ENCODE measurements at regions not wholly inside any gene's neighbourhood (a gene's known extent, or its start where the extent isn't known, plus 50 kb on each side); places are given as distances from the start of the nearest gene placed in this dataset.

- Histone ChIP-seq H4K20me1 (ENCODE audit: insufficient read depth, low read length) (no peaks in the 10 kb centered on the region), H3K27ac (ENCODE audit: extremely low read length, insufficient read depth, low read length) (no peak overlapping the region), H3K79me2 (ENCODE audit: insufficient read depth, low read length) (no peaks in the 10 kb centered on the region), H2AFZ (ENCODE audit: low read length) (no peak overlapping the region), H3K4me3 (replicated peaks in 1 of 3; ENCODE audit: insufficient read depth in 1 of 3, low read depth in 2 of 3, low read length in 3 of 3) (no peak overlapping the region), H3K27me3 (ENCODE audit: control insufficient read depth in 1 of 2, insufficient read depth in 2 of 2, low read length in 2 of 2) (no peaks in the 10 kb centered on the region), H3K9me3 (ENCODE audit: low read length) (no peaks in the 10 kb centered on the region), H3K36me3 (replicated peaks in 1 of 2; ENCODE audit: control insufficient read depth in 1 of 2, insufficient read depth in 2 of 2, low read length in 2 of 2) (no peaks in the 10 kb centered on the region), H3K4me1 (ENCODE audit: insufficient read depth, low read length) (no peaks in the 10 kb centered on the region), H3K9ac (ENCODE audit: insufficient read depth, low read depth, low read length) (no peak overlapping the region), H3K4me2 (ENCODE audit: low read depth, low read length) (no peak overlapping the region)
- CTCF ChIA-PET (ENCODE audit: low intra/inter-chr PET ratio, low total read pairs) = no interaction called here
- FAIRE-seq (no peak), ATAC-seq (no peak), DNase-seq (ENCODE audit: low spot score) (no peak)
- WGBS (ENCODE audit: low lambda C conversion rate) = 1% methylated on average over 5 of the region's 5 CpGs
- no TSS peak for BruUV-seq (replicated peaks)
- intact Hi-C loops (cut with micrococcal nuclease; ENCODE audit: unreplicated experiment) = no loop called here
- POLR2A ChIA-PET = no interaction called here
- in situ Hi-C loops (cut with HindIII; ENCODE audit: extremely low pct_ligation_motif_present, low pct_unique_long_range_greater_than_20kb) = no loop called here
- TF ChIP-seq ZBTB38 (CRISPR knock-in tag; IDR thresholded peaks at IDR 0.05) (no peak), ZNF713 (CRISPR knock-in tag; IDR thresholded peaks at IDR 0.05) (no peak), IKZF5 (CRISPR knock-in tag; IDR thresholded peaks at IDR 0.05) (no peak), PHB2 (IDR thresholded peaks at IDR 0.05; ENCODE audit: partially characterized antibody) (no peak), ETV5 (CRISPR knock-in tag; IDR thresholded peaks at IDR 0.05; ENCODE audit: borderline replicate concordance) (no peak), PLSCR1 (CRISPR knock-in tag; IDR thresholded peaks at IDR 0.05; ENCODE audit: borderline replicate concordance) (no peak), BRCA1 (CRISPR knock-in tag; IDR thresholded peaks at IDR 0.05) (no peak), TFAP4 (IDR thresholded peaks at IDR 0.05; ENCODE audit: borderline replicate concordance, low read depth) (no peak), PRDM15 (CRISPR knock-in tag; IDR thresholded peaks at IDR 0.05) (no peak), NR2F2 (IDR thresholded peaks at IDR 0.05; ENCODE audit: borderline replicate concordance, low read depth) (no peak), HDAC2 (CRISPR knock-in tag; IDR thresholded peaks at IDR 0.05) (no peak), ZNF766 (CRISPR knock-in tag; IDR thresholded peaks at IDR 0.05; ENCODE audit: borderline replicate concordance) (no peak), ZFYVE20 (CRISPR knock-in tag; IDR thresholded peaks at IDR 0.05; ENCODE audit: borderline replicate concordance, low read depth) (no peak), ZSCAN25 (CRISPR knock-in tag; IDR thresholded peaks at IDR 0.05) (no peak), ZNF496 (CRISPR knock-in tag; IDR thresholded peaks at IDR 0.05; ENCODE audit: insufficient replicate concordance) (no peak), RARG (CRISPR knock-in tag; IDR thresholded peaks at IDR 0.05; ENCODE audit: low read depth) (no peak), ZNF792 (CRISPR knock-in tag; IDR thresholded peaks at IDR 0.05) (no peak), FOXO1 (CRISPR knock-in tag; IDR thresholded peaks at IDR 0.05) (no peak)
These were observed 233.6 kb upstream of the PPP1R3A start for GRCh38 chr7:114152314-114152938.
